Astrocyte (in vitro differentiated cells and primary cell): ENCODE measurements at regions not wholly inside any gene's neighbourhood (a gene's known extent, or its start where the extent isn't known, plus 50 kb on each side); places are given as distances from the start of the nearest gene placed in this dataset.

Experiments
- EZH2 ChIP-seq: IDR thresholded peaks from 2 replicates; pipeline ENCODE4 v1.6.1; 2012; ENCODE audit warnings: mild to moderate bottlenecking, low read length, inconsistent platforms; ENCODE audit not compliant: insufficient read depth
- TF ChIP-seq, protein P1 (sequence below): IDR thresholded peaks from 2 replicates; pipeline ENCODE4 v1.5.1; 2011; ENCODE audit warnings: low read depth, mild to moderate bottlenecking, inconsistent platforms, low read length, moderate library complexity; ENCODE audit not compliant: insufficient read depth

DNA sequence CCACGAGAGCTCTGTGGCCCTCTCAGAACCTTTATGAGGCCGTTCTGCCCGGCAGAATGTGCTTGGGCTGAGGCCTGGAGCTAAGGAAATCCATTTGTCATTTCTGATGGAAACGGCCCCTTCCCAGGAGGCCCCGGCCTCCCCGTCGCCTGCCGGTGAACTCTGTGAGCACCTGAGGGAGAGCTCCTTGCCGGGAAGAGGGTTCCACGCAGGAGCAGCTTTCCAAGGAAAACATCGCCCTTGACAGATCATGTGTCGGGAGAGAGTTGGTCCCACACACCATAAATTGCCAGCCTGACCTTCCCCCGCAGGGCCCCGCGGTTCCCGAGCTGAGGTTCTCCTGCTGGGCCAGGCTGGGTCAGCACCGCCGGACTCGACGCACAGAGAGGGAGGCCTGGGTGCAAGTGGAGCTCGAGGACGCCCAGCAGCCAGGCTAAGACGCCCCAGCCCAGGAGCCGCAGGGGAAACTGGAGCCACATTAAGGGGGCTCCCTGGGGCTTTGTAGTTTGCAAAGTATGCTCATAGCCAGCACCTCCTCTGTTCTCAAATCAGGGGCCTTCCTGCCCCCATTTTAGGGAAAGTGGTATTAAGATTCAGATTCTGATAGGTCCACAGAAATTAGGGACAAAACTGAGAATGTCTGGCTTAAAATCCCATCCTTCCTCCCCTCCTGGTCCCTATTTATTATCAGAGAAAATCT is 239.5 kb downstream of the FOXD2 start:
- TF ChIP-seq, protein P1, sequence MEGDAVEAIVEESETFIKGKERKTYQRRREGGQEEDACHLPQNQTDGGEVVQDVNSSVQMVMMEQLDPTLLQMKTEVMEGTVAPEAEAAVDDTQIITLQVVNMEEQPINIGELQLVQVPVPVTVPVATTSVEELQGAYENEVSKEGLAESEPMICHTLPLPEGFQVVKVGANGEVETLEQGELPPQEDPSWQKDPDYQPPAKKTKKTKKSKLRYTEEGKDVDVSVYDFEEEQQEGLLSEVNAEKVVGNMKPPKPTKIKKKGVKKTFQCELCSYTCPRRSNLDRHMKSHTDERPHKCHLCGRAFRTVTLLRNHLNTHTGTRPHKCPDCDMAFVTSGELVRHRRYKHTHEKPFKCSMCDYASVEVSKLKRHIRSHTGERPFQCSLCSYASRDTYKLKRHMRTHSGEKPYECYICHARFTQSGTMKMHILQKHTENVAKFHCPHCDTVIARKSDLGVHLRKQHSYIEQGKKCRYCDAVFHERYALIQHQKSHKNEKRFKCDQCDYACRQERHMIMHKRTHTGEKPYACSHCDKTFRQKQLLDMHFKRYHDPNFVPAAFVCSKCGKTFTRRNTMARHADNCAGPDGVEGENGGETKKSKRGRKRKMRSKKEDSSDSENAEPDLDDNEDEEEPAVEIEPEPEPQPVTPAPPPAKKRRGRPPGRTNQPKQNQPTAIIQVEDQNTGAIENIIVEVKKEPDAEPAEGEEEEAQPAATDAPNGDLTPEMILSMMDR = no peak
- no peak for TF ChIP-seq EZH2
